GM12865 (cell line): ENCODE measurements at regions not wholly inside any gene's neighbourhood (a gene's known extent, or its start where the extent isn't known, plus 50 kb on each side); places are given as distances from the start of the nearest gene placed in this dataset.

ENCODE experiments used
- DNase-seq: peaks from one replicate; pipeline ENCODE4 v3.0.0; 2010; ENCODE audit warnings: low read depth
- H3K4me3 ChIP-seq: 2 replicates; pipeline ENCODE4 v1.5.1; 2011; ENCODE audit warnings: mild to moderate bottlenecking, low read depth, low read length, control low read depth
- CTCF ChIP-seq: IDR thresholded peaks from 2 replicates; pipeline ENCODE4 v1.5.1; 2011; ENCODE audit warnings: low read length, control low read depth, low read depth, inconsistent platforms; ENCODE audit not compliant: insufficient read depth; ENCODE audit errors: missing control alignments

- TF ChIP-seq CTCF = no peak
- DNase-seq = no peak
- no peak overlapping the region for H3K4me3 ChIP-seq
Observed at GRCh38 chr1:2896824-2897223, 95.3 kb upstream of the TTC34 start.

- DNase-seq = no peak
- TF ChIP-seq CTCF = no peak
Observed at GRCh38 chr1:2903226-2903625, 101.7 kb upstream of the TTC34 start.

DNA sequence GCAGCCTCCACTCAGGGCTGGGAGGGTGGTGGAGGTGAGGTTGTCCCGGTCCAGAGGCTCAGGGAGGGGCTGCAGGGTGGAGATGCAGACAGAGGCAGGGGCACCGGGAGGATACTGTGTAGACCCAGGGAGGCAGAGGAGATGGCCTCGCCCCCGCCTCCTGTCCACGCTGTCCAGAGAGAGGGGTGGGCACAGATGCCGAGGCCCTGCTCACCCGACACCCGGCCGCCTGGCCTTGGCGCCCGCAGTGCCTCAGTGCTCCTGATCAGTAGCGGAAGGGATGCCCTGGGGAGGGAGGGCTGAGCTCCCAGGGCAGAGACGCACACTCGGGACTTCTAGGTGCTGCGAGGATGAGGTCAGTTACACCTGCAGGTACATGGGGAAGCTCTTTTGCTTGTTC, 102.7 kb upstream of the TTC34 start:
- no peak for DNase-seq
- no peak for TF ChIP-seq CTCF
- H3K4me3 ChIP-seq = no peak overlapping the region

More at GRCh38 chr1:2903226-2903625, 101.7 kb upstream of the TTC34 start:
- no peak overlapping the region for H3K4me3 ChIP-seq

- DNase-seq = no peak
- no peak overlapping the region for H3K4me3 ChIP-seq
- TF ChIP-seq CTCF = no peak
Observed at GRCh38 chr1:2905356-2905755, 103.9 kb upstream of the TTC34 start.

GRCh38 chr1:2906085-2906484, 104.6 kb upstream of the TTC34 start:
- TF ChIP-seq CTCF = no peak
- no peak overlapping the region for H3K4me3 ChIP-seq
- no peak for DNase-seq

GRCh38 chr1:2906620-2907019, 105.1 kb upstream of the TTC34 start:
- DNase-seq = no peak
- no peak for TF ChIP-seq CTCF
- H3K4me3 ChIP-seq = no peak overlapping the region

GRCh38 chr1:2907051-2907450, 105.6 kb upstream of the TTC34 start:
- no peak for TF ChIP-seq CTCF
- no peak overlapping the region for H3K4me3 ChIP-seq
- DNase-seq = no peak
